GM19238 (cell line): ENCODE measurements at regions not wholly inside any gene's neighbourhood (a gene's known extent, or its start where the extent isn't known, plus 50 kb on each side); places are given as distances from the start of the nearest gene placed in this dataset.

Source experiments
- DNase-seq: peaks from one replicate; pipeline ENCODE4 v3.0.0; 2011; ENCODE audit warnings: low spot score; ENCODE audit not compliant: insufficient read length

- no peak for DNase-seq
Observed at GRCh38 chr6:225907-226306, 66.4 kb upstream of the DUSP22 start.

GRCh38 chr6:226516-227073 is 65.7 kb upstream of the DUSP22 start:
- DNase-seq, result no peak

- no peak for DNase-seq
Observed at GRCh38 chr6:227074-227782, 65.1 kb upstream of the DUSP22 start.

GRCh38 chr6:227812-228338 is 64.4 kb upstream of the DUSP22 start:
- no peak for DNase-seq

- no peak for DNase-seq
Observed at GRCh38 chr6:228881-229651, 63.2 kb upstream of the DUSP22 start.

- no peak for DNase-seq
Observed at GRCh38 chr6:231779-232178, 60.5 kb upstream of the DUSP22 start.

GRCh38 chr6:232982-233640 is 59.2 kb upstream of the DUSP22 start:
- DNase-seq, result no peak

GRCh38 chr6:234706-235372 is 57.4 kb upstream of the DUSP22 start:
- no peak for DNase-seq

- DNase-seq, result no peak
Observed at GRCh38 chr6:235763-236360, 56.4 kb upstream of the DUSP22 start.

GRCh38 chr6:236519-236918 is 55.8 kb upstream of the DUSP22 start:
- DNase-seq, result no peak

- no peak for DNase-seq
Observed at GRCh38 chr6:240151-240550, 52.1 kb upstream of the DUSP22 start.

GRCh38 chr6:241336-241865 is 50.9 kb upstream of the DUSP22 start:
- DNase-seq, result no peak
